Activated CD4-positive, alpha-beta memory T cell treated with anti-CD3 and anti-CD28 coated beads, Interleukin-2, amount 10 ng/mL, durations not matched to agents 7 days and 5 days (primary cell): ENCODE measurements at regions not wholly inside any gene's neighbourhood (a gene's known extent, or its start where the extent isn't known, plus 50 kb on each side); places are given as distances from the start of the nearest gene placed in this dataset.
"Not testable (repeated sequence)": the region's sequence is repeated elsewhere in the genome, so short reads cannot be mapped to it uniquely, and the experiment has no call there.

Source experiments
- CTCF ChIA-PET: fragments of 350-600 bp; sonication (Branson Sonifier 250); formaldehyde crosslinking; loops from one replicate; lab custom pipeline; 2021; ENCODE audit warnings: antibody characterized with exemption, inconsistent platforms; lab: Charles Lee
- POLR2A ChIA-PET: fragments of 350-600 bp; sonication (Branson Sonifier 250); formaldehyde crosslinking; loops from one replicate; lab custom pipeline; 2021; ENCODE audit warnings: antibody characterized with exemption; lab: Charles Lee
- DNase-seq: peaks from one replicate; pipeline ENCODE4 v3.0.0-alpha.2; 2020
- H3K27ac Mint-ChIP-seq: one replicate; pipeline ENCODE4 v1.8.0; 2021; ENCODE audit warnings: mild to moderate bottlenecking, mixed read lengths
- H3K27me3 Mint-ChIP-seq: one replicate; pipeline ENCODE4 v1.8.0; 2021; ENCODE audit warnings: mixed read lengths
- H3K36me3 Mint-ChIP-seq: one replicate; pipeline ENCODE4 v1.8.0; 2021; ENCODE audit warnings: low read depth, mixed read lengths
- H3K4me1 Mint-ChIP-seq: one replicate; pipeline ENCODE4 v1.8.0; 2021; ENCODE audit warnings: mixed read lengths
- H3K4me3 Mint-ChIP-seq: one replicate; pipeline ENCODE4 v1.8.0; 2021; ENCODE audit warnings: mild to moderate bottlenecking, mixed read lengths
- H3K9me3 Mint-ChIP-seq: one replicate; pipeline ENCODE4 v1.8.0; 2021; ENCODE audit warnings: mixed read lengths

DNA sequence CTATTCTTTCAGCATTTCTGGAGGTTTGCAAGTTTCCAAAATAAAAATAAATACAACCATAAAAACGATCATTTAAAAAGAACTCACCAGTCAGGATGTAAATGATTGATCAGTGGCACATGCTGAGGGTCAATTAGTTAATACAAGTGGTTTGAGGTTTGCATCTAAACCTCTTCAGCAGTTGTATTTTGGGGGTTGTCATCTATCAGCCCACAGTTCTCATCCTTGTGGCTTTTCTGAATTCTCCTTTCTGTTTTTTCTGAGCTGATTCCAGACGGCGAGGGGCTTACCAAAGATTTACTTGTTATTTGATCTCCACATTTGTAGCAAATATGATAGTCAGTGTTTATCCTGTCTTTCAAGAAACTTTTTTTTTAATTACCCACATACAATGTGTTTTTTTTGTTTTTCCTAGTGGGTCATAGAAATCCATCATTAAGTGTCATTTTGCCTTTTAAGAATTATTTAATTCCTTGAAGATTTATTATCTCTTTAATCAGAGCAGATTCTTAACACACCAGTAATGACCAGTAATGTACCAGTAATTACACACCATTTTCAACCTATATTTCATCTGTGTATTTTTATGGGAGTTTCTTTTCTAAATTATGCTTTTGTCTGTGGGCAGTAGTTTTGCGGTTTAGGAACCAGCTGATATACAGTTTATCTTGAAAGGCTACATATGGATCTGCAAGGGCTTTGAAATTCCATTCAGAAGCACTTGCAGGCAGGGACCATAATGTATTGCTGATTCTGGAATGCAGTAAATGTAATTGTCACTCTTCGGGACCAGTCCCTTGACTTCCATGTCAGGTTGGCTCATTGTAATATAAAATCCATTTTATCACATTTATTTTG is 56.3 kb upstream of the DAAM1 start:
- H3K4me3 Mint-ChIP-seq: no peak overlapping the region
- H3K9me3 Mint-ChIP-seq: no peaks in the 10 kb centered on the region
- H3K27me3 Mint-ChIP-seq: peaks cover 15% of the 10 kb centered on the region
- POLR2A ChIA-PET: no interaction called here
- DNase-seq: no peak
- no peaks in the 10 kb centered on the region for H3K36me3 Mint-ChIP-seq
- CTCF ChIA-PET: no interaction called here
- no peak overlapping the region for H3K27ac Mint-ChIP-seq
- H3K4me1 Mint-ChIP-seq: no peaks in the 10 kb centered on the region

DNA sequence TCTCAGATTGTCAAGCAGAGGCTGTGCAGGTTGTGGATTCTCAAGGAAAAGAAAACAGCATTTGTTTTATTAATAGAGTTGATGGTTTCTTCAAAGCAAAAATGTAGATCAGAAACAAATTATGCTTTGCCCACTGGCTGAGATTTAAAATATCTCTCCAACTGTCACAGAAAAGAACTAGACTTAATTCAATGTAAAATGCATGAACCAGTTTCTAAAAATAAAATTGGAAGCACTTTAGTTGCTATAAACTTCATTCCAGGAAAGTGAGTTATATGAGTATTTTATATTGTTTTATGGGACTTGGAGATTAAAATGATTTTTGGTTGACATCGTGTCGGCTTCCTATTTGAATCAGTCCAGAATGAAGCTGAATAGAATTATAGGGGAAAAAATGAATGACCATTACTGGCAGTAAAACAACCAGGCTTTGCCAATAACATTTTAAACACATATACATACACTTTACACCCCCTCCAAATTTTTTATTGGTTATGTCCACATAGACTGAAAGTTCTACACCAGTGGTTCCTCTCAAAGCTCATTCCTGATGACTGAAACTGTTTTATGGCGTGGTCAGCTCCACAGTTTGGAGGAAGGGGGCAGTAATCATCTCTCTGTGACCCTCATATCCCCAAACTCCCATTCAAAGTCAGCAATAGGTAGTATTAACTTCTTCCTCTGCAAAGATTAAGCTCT is 55.5 kb upstream of the DAAM1 start:
- Mint-ChIP-seq H3K27ac (no peak overlapping the region), H3K27me3 (peaks cover 15% of the 10 kb centered on the region), H3K4me3 (no peak overlapping the region), H3K36me3 (no peaks in the 10 kb centered on the region), H3K9me3 (no peaks in the 10 kb centered on the region), H3K4me1 (no peaks in the 10 kb centered on the region)
- ChIA-PET POLR2A (no interaction called here), CTCF (interaction anchor here (0.5 to 1.9 kb wide), 2 partner anchors 8 to 9 kb away, joined by 3 to 4 read pairs; no protein-coding TSS in a partner anchor)
- DNase-seq: no peak

DNA sequence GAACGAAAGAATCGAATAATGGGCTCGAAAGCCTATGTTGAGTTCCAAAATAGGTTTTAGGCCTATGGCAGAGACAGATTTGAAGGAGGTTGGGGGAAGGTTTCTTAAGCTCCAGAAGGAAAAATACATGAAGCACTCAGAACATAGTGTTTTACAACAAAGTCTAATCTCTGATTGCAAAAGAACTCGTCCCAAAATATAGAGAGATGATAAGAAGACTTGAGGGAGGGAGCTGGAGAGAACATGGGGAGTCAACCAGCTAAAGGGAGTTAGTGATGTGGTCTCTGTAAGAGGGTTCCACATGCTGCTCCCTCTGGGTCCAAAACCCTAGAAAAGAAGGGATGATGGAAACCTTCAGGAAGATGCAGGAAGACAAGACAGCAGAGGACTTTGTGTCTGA is 54.8 kb upstream of the DAAM1 start:
- H3K27me3 Mint-ChIP-seq: peaks cover 12% of the 10 kb centered on the region
- DNase-seq: no peak

GRCh38 chr14:59134307-59134706 is 54.2 kb upstream of the DAAM1 start:
- Mint-ChIP-seq H3K27me3 (peaks cover 10% of the 10 kb centered on the region), H3K36me3 (no peaks in the 10 kb centered on the region), H3K4me3 (no peak overlapping the region), H3K9me3 (no peaks in the 10 kb centered on the region), H3K4me1 (no peaks in the 10 kb centered on the region), H3K27ac (no peak overlapping the region)
- ChIA-PET POLR2A (no interaction called here), CTCF (interaction anchor here (1.9 kb wide), 1 partner anchor 9 kb away, joined by 4 read pairs; no protein-coding TSS in a partner anchor)
- no peak for DNase-seq

More for the DNA sequence above, 54.8 kb upstream of the DAAM1 start:
- Mint-ChIP-seq H3K4me3 (no peak overlapping the region), H3K4me1 (no peaks in the 10 kb centered on the region), H3K27ac (no peak overlapping the region), H3K36me3 (no peaks in the 10 kb centered on the region), H3K9me3 (no peaks in the 10 kb centered on the region)
- ChIA-PET CTCF (interaction anchor here (0.5 to 1.9 kb wide), 2 partner anchors 8 to 9 kb away, joined by 3 to 4 read pairs; no protein-coding TSS in a partner anchor), POLR2A (no interaction called here)

GRCh38 chr14:59137256-59137655 is 51.2 kb upstream of the DAAM1 start:
- CTCF ChIA-PET: no interaction called here
- H3K27ac Mint-ChIP-seq: no peak overlapping the region
- H3K4me3 Mint-ChIP-seq: no peak overlapping the region
- no peak for DNase-seq
- H3K9me3 Mint-ChIP-seq: no peaks in the 10 kb centered on the region
- H3K27me3 Mint-ChIP-seq: peaks cover 5% of the 10 kb centered on the region
- POLR2A ChIA-PET: no interaction called here
- no peaks in the 10 kb centered on the region for H3K4me1 Mint-ChIP-seq
- H3K36me3 Mint-ChIP-seq: no peaks in the 10 kb centered on the region

DNA sequence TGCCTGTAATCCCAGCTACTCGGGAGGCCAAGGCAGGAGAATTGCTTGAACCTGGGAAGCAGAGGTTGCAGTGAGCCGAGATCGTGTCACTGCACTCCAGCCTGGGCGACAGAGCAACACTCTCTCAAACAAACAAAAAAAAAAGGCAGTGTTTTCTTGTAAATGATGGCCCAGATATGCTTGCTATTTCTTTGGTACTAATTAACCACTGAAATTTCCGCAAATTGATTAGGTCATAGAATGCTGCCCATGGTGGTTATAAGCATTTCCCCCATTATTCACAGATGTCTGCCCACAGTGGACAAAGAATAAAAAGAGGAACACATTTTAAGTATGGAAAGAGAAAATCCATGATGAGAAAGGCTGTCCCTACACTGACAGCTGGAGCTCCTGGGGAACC is 49.9 kb upstream of the DAAM1 start:
- H3K4me1 Mint-ChIP-seq, H3K4me3 Mint-ChIP-seq, H3K27me3 Mint-ChIP-seq, CTCF ChIA-PET, H3K9me3 Mint-ChIP-seq, DNase-seq, H3K36me3 Mint-ChIP-seq, H3K27ac Mint-ChIP-seq, POLR2A ChIA-PET: not testable (repeated sequence)
